AG04450 (cell line): ENCODE measurements at regions not wholly inside any gene's neighbourhood (a gene's known extent, or its start where the extent isn't known, plus 50 kb on each side); places are given as distances from the start of the nearest gene placed in this dataset.

Experiments
- CTCF ChIA-PET: fragments of 300-600, 350-600 bp; formaldehyde crosslinking; extraction: SDS; loops from one replicate; lab custom pipeline; 2022; ENCODE audit warnings: antibody characterized with exemption, inconsistent platforms; lab: Charles Lee
- POLR2A ChIA-PET: fragments of 350-600 bp; formaldehyde crosslinking; extraction: SDS; loops from one replicate; lab custom pipeline; 2021; ENCODE audit warnings: antibody characterized with exemption, inconsistent platforms; lab: Yijun Ruan, JAX
- DNase-seq: peaks from one replicate; pipeline ENCODE4 v3.0.0-alpha.2; 2011; ENCODE audit warnings: low read depth, low spot score
- H3K27ac ChIP-seq: one replicate; pipeline ENCODE4 v1.5.1; 2012; ENCODE audit warnings: low read depth, low read length, control low read depth
- H3K27me3 ChIP-seq: one replicate; pipeline ENCODE4 v1.6.0; 2012; ENCODE audit warnings: low read length; ENCODE audit not compliant: control insufficient read depth, insufficient read depth
- H3K4me3 ChIP-seq: 2 replicates; pipeline ENCODE4 v1.5.1; 2011; ENCODE audit warnings: mild to moderate bottlenecking, low read depth, low read length, control low read depth
- H3K9me3 ChIP-seq: 2 replicates; pipeline ENCODE4 v1.5.1; 2012; ENCODE audit warnings: low read length; ENCODE audit not compliant: control insufficient read depth, insufficient read depth
- CTCF ChIP-seq: IDR thresholded peaks from 2 replicates; pipeline ENCODE4 v1.5.1; 2011; ENCODE audit warnings: low read depth, low read length, control low read depth, inconsistent platforms

- no peak overlapping the region for H3K27ac ChIP-seq
- CTCF ChIA-PET = no interaction called here
- DNase-seq = no peak
- TF ChIP-seq CTCF = no peak
- no peaks in the 10 kb centered on the region for H3K27me3 ChIP-seq
- peaks cover 39% of the 10 kb centered on the region for H3K9me3 ChIP-seq
- no peak overlapping the region for H3K4me3 ChIP-seq
- POLR2A ChIA-PET = no interaction called here
Observed at GRCh38 chr5:6321078-6321477, 57.3 kb downstream of the MED10 start.

GRCh38 chr5:6319116-6319515 is 59.2 kb downstream of the MED10 start:
- H3K27me3 ChIP-seq = no peaks in the 10 kb centered on the region
- H3K4me3 ChIP-seq = no peak overlapping the region
- DNase-seq = no peak
- POLR2A ChIA-PET = no interaction called here
- TF ChIP-seq CTCF = no peak
- peaks cover 48% of the 10 kb centered on the region for H3K9me3 ChIP-seq
- H3K27ac ChIP-seq = no peak overlapping the region
- CTCF ChIA-PET = no interaction called here

GRCh38 chr5:6317116-6317798 is 61.1 kb downstream of the MED10 start:
- H3K27ac ChIP-seq = no peak overlapping the region
- POLR2A ChIA-PET = no interaction called here
- H3K27me3 ChIP-seq = no peaks in the 10 kb centered on the region
- H3K9me3 ChIP-seq = peaks cover 49% of the 10 kb centered on the region
- CTCF ChIA-PET = no interaction called here
- no peak overlapping the region for H3K4me3 ChIP-seq
- no peak for TF ChIP-seq CTCF
- DNase-seq = no peak

- TF ChIP-seq CTCF = no peak
- DNase-seq = no peak
- POLR2A ChIA-PET = no interaction called here
- Histone ChIP-seq H3K4me3 (no peak overlapping the region), H3K27me3 (no peaks in the 10 kb centered on the region), H3K9me3 (peaks cover 44% of the 10 kb centered on the region), H3K27ac (no peak overlapping the region)
- CTCF ChIA-PET = no interaction called here
Observed at GRCh38 chr5:6315580-6315979, 62.8 kb downstream of the MED10 start.

- TF ChIP-seq CTCF = no peak
- Histone ChIP-seq H3K9me3 (peaks cover 34% of the 10 kb centered on the region), H3K27ac (no peak overlapping the region), H3K27me3 (no peaks in the 10 kb centered on the region), H3K4me3 (no peak overlapping the region)
- CTCF ChIA-PET = no interaction called here
- no peak for DNase-seq
- POLR2A ChIA-PET = no interaction called here
Observed at GRCh38 chr5:6311568-6312501, 66.5 kb downstream of the MED10 start.
